Cardiac muscle cell (in vitro differentiated cells and primary cell): ENCODE measurements at regions not wholly inside any gene's neighbourhood (a gene's known extent, or its start where the extent isn't known, plus 50 kb on each side); places are given as distances from the start of the nearest gene placed in this dataset.

Source experiments
- DNase-seq, 2 donors: peaks; one replicate each; pipeline versions ENCODE4 v3.0.0 to v3.0.0-alpha.2; 2010 to 2017; ENCODE audit warnings: low read depth in 1 of 2, low spot score in 1 of 2
- H3K27ac ChIP-seq: fragments of 200-600 bp; sonication (generic); 2 replicates; pipeline ENCODE4 v1.5.1; 2016
- H3K27me3 ChIP-seq: fragments of 200-600 bp; sonication (generic); 2 replicates; pipeline ENCODE4 v1.6.0; 2016; ENCODE audit warnings: control low read depth
- H3K36me3 ChIP-seq: fragments of 200-600 bp; sonication (generic); 2 replicates; pipeline ENCODE4 v1.5.1; 2016; ENCODE audit warnings: control low read depth
- H3K4me1 ChIP-seq: fragments of 200-600 bp; sonication (generic); 2 replicates; pipeline ENCODE4 v1.8.1; 2017; ENCODE audit warnings: low read depth, mild to moderate bottlenecking, mixed run types
- H3K4me3 ChIP-seq: fragments of 200-600 bp; sonication (generic); 2 replicates; pipeline ENCODE4 v1.5.1; 2016; ENCODE audit warnings: mild to moderate bottlenecking
- H3K9me3 ChIP-seq: fragments of 200-600 bp; sonication (generic); 2 replicates; pipeline ENCODE4 v1.5.1; 2017; ENCODE audit warnings: low read depth, mild to moderate bottlenecking, control low read depth
- TF ChIP-seq, protein P1 (sequence below): IDR thresholded peaks from 2 replicates; pipeline ENCODE4 v1.5.1; 2012; ENCODE audit warnings: low read depth, mild to moderate bottlenecking, low read length

DNA sequence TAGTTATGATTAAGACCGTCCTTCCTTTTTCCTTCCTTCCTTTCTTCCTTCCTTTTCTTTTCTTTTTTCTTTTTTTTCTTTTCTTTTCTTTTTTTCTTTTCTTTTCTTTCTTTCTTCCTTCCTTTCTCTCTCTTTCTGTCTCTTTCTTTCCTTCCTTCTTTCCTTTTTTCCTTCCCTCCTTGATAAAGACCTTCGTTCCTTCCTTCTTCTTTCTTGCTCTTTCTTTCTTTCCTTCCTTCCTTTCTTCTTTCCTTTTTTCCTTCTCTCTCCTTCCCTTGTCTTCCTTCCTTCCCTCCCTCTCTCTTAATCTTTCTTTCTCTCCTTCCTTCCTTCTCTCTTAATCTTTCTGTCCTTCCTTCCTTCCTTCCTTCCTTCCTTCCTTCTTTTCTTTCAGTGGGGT, 130.9 kb downstream of the PAPOLA start:
- Histone ChIP-seq H3K36me3 (no peaks in the 10 kb centered on the region), H3K9me3 (no peaks in the 10 kb centered on the region), H3K4me1 (no peaks in the 10 kb centered on the region), H3K4me3 (no peak overlapping the region), H3K27ac (no peak overlapping the region), H3K27me3 (no peaks in the 10 kb centered on the region)
- no peak for DNase-seq
- TF ChIP-seq, protein P1, sequence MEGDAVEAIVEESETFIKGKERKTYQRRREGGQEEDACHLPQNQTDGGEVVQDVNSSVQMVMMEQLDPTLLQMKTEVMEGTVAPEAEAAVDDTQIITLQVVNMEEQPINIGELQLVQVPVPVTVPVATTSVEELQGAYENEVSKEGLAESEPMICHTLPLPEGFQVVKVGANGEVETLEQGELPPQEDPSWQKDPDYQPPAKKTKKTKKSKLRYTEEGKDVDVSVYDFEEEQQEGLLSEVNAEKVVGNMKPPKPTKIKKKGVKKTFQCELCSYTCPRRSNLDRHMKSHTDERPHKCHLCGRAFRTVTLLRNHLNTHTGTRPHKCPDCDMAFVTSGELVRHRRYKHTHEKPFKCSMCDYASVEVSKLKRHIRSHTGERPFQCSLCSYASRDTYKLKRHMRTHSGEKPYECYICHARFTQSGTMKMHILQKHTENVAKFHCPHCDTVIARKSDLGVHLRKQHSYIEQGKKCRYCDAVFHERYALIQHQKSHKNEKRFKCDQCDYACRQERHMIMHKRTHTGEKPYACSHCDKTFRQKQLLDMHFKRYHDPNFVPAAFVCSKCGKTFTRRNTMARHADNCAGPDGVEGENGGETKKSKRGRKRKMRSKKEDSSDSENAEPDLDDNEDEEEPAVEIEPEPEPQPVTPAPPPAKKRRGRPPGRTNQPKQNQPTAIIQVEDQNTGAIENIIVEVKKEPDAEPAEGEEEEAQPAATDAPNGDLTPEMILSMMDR: no peak

DNA sequence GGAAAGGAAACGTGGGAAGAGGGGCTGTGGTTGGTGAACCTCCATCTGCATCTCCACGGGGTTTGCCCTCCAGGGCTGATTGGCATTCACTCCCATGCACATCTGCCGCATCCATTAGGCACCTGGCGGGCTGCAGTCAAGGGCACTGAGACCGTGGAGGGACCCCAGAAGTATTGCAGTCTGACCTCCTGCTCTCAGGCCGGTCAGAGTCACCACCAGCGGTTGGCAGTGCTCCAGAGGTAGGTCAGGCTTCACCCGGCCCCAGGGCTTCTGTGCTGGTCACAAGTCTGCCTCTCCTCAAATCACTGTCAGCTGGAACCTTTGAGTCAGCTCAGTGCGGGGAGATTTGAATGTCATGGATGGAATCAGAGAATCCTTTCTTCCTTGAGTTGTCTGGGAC, 132.3 kb downstream of the PAPOLA start:
- Histone ChIP-seq H3K9me3 (no peaks in the 10 kb centered on the region), H3K4me3 (no peak overlapping the region), H3K27ac (no peak overlapping the region), H3K27me3 (no peaks in the 10 kb centered on the region), H3K4me1 (no peaks in the 10 kb centered on the region), H3K36me3 (no peaks in the 10 kb centered on the region)
- TF ChIP-seq, protein P1: no peak
- no peak for DNase-seq

DNA sequence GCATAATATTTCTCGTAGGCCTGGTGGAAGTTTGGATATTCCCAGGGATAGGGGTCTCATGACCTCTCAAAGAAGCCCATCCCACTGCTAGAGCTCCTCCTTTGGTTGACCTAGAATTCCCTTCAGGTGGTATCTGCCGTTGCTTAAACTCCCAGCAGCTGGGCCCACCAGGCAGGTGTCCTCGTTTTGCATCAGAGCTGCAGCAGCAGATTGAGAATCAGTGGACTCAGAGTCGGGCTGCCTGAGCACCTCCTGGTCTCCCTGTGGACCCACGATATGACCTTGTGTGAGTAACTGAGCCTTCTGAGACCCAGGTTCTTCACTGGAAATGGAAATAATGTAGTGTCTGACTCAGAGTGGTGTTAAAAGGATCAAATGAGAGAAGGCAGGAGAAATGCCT, 132.7 kb downstream of the PAPOLA start:
- no peaks in the 10 kb centered on the region for H3K36me3 ChIP-seq
- no peak overlapping the region for H3K27ac ChIP-seq
- no peaks in the 10 kb centered on the region for H3K9me3 ChIP-seq
- no peak overlapping the region for H3K4me3 ChIP-seq
- no peaks in the 10 kb centered on the region for H3K27me3 ChIP-seq
- no peak for DNase-seq
- no peaks in the 10 kb centered on the region for H3K4me1 ChIP-seq
- TF ChIP-seq, protein P1: no peak

DNA sequence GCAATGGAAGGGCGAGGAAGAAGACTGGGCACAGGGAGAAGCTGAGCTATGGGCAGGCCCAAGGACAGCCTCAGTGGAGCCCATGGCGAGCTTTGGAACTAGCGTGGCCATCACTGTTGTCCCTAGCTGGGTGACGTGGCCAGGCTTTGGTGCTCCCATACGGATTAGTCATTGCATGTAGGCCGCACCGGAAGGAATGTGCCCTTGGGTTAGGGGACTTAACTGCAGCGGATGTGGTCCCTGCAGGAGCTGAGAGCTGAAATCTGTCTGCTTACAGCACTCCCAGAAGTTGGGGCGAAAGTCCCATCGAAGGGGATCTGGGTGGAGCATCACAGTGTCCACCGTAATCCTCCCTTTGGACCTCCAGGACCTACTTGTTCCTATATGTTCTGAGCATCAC, 133.7 kb downstream of the PAPOLA start:
- no peak for DNase-seq
- H3K27ac ChIP-seq: no peak overlapping the region
- TF ChIP-seq, protein P1: no peak

DNA sequence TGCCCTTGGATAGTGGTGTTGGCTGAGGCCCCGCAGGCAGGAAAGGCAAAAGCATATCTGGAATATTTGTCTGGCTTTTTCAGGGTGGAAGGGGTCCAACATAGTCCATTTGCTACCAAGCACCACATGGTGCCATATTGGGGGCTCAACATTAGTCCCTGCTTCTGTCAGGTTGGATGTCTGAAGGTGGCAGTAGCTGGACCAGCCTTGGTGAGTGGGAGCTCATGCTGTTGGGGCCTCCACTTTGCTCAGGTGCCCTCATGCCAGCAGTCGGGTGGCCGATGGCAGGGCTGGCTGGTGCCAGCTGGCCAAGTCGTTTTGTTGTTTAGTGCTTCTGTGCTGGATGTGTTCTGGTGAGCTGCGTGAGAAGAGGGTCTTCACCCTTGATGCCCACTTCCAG, 135.3 kb downstream of the PAPOLA start:
- H3K27me3 ChIP-seq: no peaks in the 10 kb centered on the region
- H3K27ac ChIP-seq: no peak overlapping the region
- H3K36me3 ChIP-seq: no peaks in the 10 kb centered on the region
- H3K4me1 ChIP-seq: no peaks in the 10 kb centered on the region
- TF ChIP-seq, protein P1: no peak
- no peak for DNase-seq
- H3K4me3 ChIP-seq: no peak overlapping the region
- no peaks in the 10 kb centered on the region for H3K9me3 ChIP-seq

More for the DNA sequence above, 133.7 kb downstream of the PAPOLA start:
- Histone ChIP-seq H3K36me3 (no peaks in the 10 kb centered on the region), H3K4me1 (no peaks in the 10 kb centered on the region), H3K27me3 (no peaks in the 10 kb centered on the region), H3K4me3 (no peak overlapping the region), H3K9me3 (no peaks in the 10 kb centered on the region)
